ENCODE measurements at regions not wholly inside any gene's neighbourhood (a gene's known extent, or its start where the extent isn't known, plus 50 kb on each side); places are given as distances from the start of the nearest gene placed in this dataset.

DNA sequence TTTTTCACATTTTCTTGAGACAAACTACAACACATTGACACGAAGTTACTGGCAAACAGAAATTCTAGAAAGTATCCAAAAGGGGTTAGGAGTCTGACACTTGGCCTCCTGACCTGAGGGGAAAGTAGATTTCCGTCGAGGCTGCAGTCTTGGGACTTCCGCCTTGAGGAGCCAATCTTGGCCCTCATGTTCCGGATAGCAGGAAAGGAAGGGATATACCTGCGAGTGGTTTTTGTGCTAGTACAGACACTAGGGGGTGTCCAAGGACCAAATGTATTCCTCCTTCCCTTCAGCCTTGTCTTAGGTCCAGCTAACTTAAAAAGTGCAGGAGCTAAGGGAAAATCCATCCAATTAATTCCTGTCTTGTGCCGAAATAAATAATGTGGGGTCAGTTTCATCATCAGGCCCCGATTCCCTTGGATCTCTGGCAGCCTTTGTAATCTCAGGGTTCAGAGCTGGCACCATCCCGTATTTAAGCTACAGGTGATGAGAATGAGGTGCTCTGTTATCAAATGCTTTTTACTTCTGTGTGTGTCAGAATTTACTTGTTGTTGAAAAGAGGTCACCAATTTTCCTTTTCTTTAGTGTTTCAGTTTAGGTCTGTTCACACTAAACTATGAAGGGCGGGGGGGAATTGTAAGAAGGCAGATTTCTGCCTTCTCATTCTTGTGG is 330.2 kb upstream of the FANCL start:
- no peaks in the 10 kb centered on the region for H3K9me2 ChIP-seq (ENCODE audit: low read depth, low read length)
- no peak overlapping the region for H3K4me3 ChIP-seq (ENCODE audit: low read depth, low read length, poor library complexity, severe bottlenecking)
- TF ChIP-seq, protein P1, sequence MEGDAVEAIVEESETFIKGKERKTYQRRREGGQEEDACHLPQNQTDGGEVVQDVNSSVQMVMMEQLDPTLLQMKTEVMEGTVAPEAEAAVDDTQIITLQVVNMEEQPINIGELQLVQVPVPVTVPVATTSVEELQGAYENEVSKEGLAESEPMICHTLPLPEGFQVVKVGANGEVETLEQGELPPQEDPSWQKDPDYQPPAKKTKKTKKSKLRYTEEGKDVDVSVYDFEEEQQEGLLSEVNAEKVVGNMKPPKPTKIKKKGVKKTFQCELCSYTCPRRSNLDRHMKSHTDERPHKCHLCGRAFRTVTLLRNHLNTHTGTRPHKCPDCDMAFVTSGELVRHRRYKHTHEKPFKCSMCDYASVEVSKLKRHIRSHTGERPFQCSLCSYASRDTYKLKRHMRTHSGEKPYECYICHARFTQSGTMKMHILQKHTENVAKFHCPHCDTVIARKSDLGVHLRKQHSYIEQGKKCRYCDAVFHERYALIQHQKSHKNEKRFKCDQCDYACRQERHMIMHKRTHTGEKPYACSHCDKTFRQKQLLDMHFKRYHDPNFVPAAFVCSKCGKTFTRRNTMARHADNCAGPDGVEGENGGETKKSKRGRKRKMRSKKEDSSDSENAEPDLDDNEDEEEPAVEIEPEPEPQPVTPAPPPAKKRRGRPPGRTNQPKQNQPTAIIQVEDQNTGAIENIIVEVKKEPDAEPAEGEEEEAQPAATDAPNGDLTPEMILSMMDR (IDR thresholded peaks at IDR 0.05; ENCODE audit: low read length): peak; percentile 64
- TF ChIP-seq EZH2 (IDR thresholded peaks at IDR 0.05; ENCODE audit: borderline replicate concordance, low read length): no peak
- no peaks in the 10 kb centered on the region for H4K20me1 ChIP-seq (ENCODE audit: insufficient read depth, low read length)
- no peaks in the 10 kb centered on the region for H3K27me3 ChIP-seq (ENCODE audit: insufficient read depth, low read length)
- no peak overlapping the region for H3K9ac ChIP-seq (ENCODE audit: low read length)
- no peaks in the 10 kb centered on the region for H3K79me2 ChIP-seq (ENCODE audit: insufficient read depth, low read length)
- H3K36me3 ChIP-seq (ENCODE audit: insufficient read depth, low read length): no peaks in the 10 kb centered on the region
- no peak overlapping the region for H3K27ac ChIP-seq (ENCODE audit: low read depth, low read length, poor library complexity, severe bottlenecking)
- H3F3A ChIP-seq (ENCODE audit: insufficient read depth, low read length): no peaks in the 10 kb centered on the region
- H3K4me2 ChIP-seq (ENCODE audit: low read length): no peak overlapping the region
- no peaks in the 10 kb centered on the region for H3K9me3 ChIP-seq (ENCODE audit: low read length)
- H3K4me1 ChIP-seq (ENCODE audit: insufficient read depth, low read length, severe bottlenecking): no peaks in the 10 kb centered on the region
- H2AFZ ChIP-seq (ENCODE audit: low read length): no peak overlapping the region

DNA sequence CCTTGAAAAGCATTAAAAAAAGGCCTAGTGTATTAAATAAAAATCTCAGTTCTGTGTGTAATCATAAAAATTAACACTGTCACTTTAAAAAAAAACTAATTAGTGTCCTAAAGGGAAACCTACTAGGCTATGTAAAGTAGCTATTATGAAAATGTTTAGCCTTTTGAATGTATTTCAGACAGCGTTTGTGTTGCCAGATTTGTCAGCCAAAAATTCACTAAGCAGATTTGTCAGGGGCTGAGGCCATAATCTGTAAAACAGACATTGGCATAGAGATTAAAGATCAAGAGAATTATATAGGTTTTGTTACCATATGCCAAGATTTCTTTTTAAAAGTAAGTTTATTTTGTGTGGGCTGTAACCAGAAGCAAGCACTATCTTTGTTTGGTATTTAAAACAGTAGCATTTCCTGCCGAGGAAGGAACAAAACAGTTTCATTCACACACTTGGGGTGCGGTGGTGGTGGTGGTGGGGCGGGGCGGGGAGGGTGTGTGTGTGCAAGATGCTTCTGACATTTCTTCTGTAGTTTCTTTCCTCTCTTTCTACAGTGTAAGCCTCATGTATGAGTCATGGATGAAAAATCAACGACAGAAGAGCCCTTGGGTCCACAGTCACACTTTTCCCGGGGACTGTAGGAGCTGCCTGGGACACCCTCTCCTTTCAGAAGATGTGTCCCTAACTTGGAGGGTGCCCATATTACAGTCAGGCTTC is 328.5 kb upstream of the FANCL start:
- Histone ChIP-seq H3K4me2 (ENCODE audit: low read length) (no peak overlapping the region), H2AFZ (ENCODE audit: low read length) (no peak overlapping the region), H3K4me1 (ENCODE audit: insufficient read depth, low read length, severe bottlenecking) (no peaks in the 10 kb centered on the region), H3F3A (ENCODE audit: insufficient read depth, low read length) (no peaks in the 10 kb centered on the region), H3K79me2 (ENCODE audit: insufficient read depth, low read length) (no peaks in the 10 kb centered on the region), H4K20me1 (ENCODE audit: insufficient read depth, low read length) (no peaks in the 10 kb centered on the region), H3K9me3 (ENCODE audit: low read length) (no peaks in the 10 kb centered on the region), H3K4me3 (ENCODE audit: low read depth, low read length, poor library complexity, severe bottlenecking) (no peak overlapping the region), H3K9me2 (ENCODE audit: low read depth, low read length) (no peaks in the 10 kb centered on the region), H3K9ac (ENCODE audit: low read length) (no peak overlapping the region), H3K36me3 (ENCODE audit: insufficient read depth, low read length) (no peaks in the 10 kb centered on the region), H3K27ac (ENCODE audit: low read depth, low read length, poor library complexity, severe bottlenecking) (no peak overlapping the region), H3K27me3 (ENCODE audit: insufficient read depth, low read length) (no peaks in the 10 kb centered on the region)
- TF ChIP-seq, protein P1 (IDR thresholded peaks at IDR 0.05; ENCODE audit: low read length): no peak
- TF ChIP-seq EZH2 (IDR thresholded peaks at IDR 0.05; ENCODE audit: borderline replicate concordance, low read length): no peak

DNA sequence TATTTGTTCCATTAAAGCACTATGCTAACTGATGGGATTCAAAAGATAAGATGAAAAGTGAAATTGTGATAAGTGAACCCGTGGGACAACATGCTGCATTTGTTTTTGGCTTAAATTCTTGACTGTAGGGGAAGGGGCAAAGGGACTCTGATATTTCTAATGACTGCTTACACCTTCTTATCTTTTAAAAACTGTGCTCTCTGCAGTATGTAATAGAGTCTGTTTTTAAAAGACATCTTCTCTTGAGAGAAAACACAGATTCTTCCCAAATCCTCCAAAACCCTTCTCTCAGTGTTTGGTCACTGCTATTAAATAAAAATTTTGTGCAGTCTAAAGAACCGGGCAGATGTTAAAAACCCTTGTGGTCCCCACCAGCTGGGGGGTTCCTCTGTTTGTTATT is 327.8 kb upstream of the FANCL start:
- TF ChIP-seq, protein P1 (IDR thresholded peaks at IDR 0.05; ENCODE audit: low read length): no peak
- no peak for TF ChIP-seq EZH2 (IDR thresholded peaks at IDR 0.05; ENCODE audit: borderline replicate concordance, low read length)
- no peak overlapping the region for H3K4me3 ChIP-seq (ENCODE audit: low read depth, low read length, poor library complexity, severe bottlenecking)
- no peaks in the 10 kb centered on the region for H3K79me2 ChIP-seq (ENCODE audit: insufficient read depth, low read length)
- no peaks in the 10 kb centered on the region for H3K9me3 ChIP-seq (ENCODE audit: low read length)
- H3K9ac ChIP-seq (ENCODE audit: low read length): no peak overlapping the region
- no peak overlapping the region for H3K27ac ChIP-seq (ENCODE audit: low read depth, low read length, poor library complexity, severe bottlenecking)
- H4K20me1 ChIP-seq (ENCODE audit: insufficient read depth, low read length): no peaks in the 10 kb centered on the region
- H3K4me1 ChIP-seq (ENCODE audit: insufficient read depth, low read length, severe bottlenecking): no peaks in the 10 kb centered on the region
- no peak overlapping the region for H3K4me2 ChIP-seq (ENCODE audit: low read length)
- H3K27me3 ChIP-seq (ENCODE audit: insufficient read depth, low read length): no peaks in the 10 kb centered on the region
- H2AFZ ChIP-seq (ENCODE audit: low read length): no peak overlapping the region
- no peaks in the 10 kb centered on the region for H3F3A ChIP-seq (ENCODE audit: insufficient read depth, low read length)
- no peaks in the 10 kb centered on the region for H3K36me3 ChIP-seq (ENCODE audit: insufficient read depth, low read length)
- no peaks in the 10 kb centered on the region for H3K9me2 ChIP-seq (ENCODE audit: low read depth, low read length)

All from OCI-LY1 (cell line).